Endothelial cell (in vitro differentiated cells): ENCODE measurements at regions not wholly inside any gene's neighbourhood (a gene's known extent, or its start where the extent isn't known, plus 50 kb on each side); places are given as distances from the start of the nearest gene placed in this dataset.

Experiments
- DNase-seq: peaks from one replicate; pipeline ENCODE4 v3.0.0; 2021; ENCODE audit warnings: low spot score
- H3K27ac Mint-ChIP-seq: one replicate; pipeline ENCODE4 v1.8.0; 2021; ENCODE audit warnings: mixed read lengths, inconsistent platforms; ENCODE audit not compliant: unreplicated experiment
- H3K27me3 Mint-ChIP-seq: one replicate; pipeline ENCODE4 v1.8.0; 2021; ENCODE audit warnings: mild to moderate bottlenecking, moderate library complexity, mixed read lengths, inconsistent platforms; ENCODE audit not compliant: unreplicated experiment
- H3K36me3 Mint-ChIP-seq: one replicate; pipeline ENCODE4 v1.8.0; 2021; ENCODE audit warnings: mild to moderate bottlenecking, low read depth, mixed read lengths, inconsistent platforms; ENCODE audit not compliant: unreplicated experiment
- H3K4me1 Mint-ChIP-seq: one replicate; pipeline ENCODE4 v1.8.0; 2021; ENCODE audit warnings: mild to moderate bottlenecking, mixed read lengths, inconsistent platforms; ENCODE audit not compliant: unreplicated experiment
- H3K4me3 Mint-ChIP-seq: one replicate; pipeline ENCODE4 v1.8.0; 2021; ENCODE audit warnings: mild to moderate bottlenecking, mixed read lengths, inconsistent platforms; ENCODE audit not compliant: unreplicated experiment
- H3K9me3 Mint-ChIP-seq: one replicate; pipeline ENCODE4 v1.8.0; 2021; ENCODE audit warnings: mixed read lengths, inconsistent platforms; ENCODE audit not compliant: unreplicated experiment
- CTCF ChIP-seq: fragments of 200-600 bp; sonication (generic); IDR thresholded peaks from one replicate; pipeline ENCODE4 v1.5.0; 2021; ENCODE audit warnings: antibody characterized with exemption; ENCODE audit not compliant: unreplicated experiment

DNA sequence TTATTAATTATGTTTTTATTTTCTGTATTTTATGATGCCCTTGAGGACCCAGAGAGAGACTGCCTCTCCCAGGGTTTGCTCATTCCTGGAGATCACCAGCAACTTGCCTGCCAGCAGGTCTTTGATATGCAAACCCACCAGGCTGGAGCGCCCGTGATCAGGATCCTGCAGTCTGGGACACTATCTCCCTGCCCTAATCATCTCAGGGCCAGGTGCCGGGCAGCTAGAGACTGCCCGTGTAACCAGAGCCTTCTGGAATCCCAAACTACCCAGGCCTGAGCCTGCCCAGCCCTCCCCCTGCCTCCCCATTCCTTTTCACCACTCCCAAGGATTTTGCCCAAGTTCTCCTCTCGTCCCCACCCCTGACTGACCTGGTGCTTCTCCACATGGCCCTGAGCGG, 52.2 kb upstream of the B3GAT1 start:
- Mint-ChIP-seq H3K27me3 (peaks cover 1% of the 10 kb centered on the region), H3K36me3 (no peaks in the 10 kb centered on the region), H3K9me3 (no peaks in the 10 kb centered on the region), H3K27ac (no peak overlapping the region), H3K4me3 (no peak overlapping the region), H3K4me1 (peaks cover 8% of the 10 kb centered on the region)
- no peak for TF ChIP-seq CTCF
- DNase-seq, result no peak

DNA sequence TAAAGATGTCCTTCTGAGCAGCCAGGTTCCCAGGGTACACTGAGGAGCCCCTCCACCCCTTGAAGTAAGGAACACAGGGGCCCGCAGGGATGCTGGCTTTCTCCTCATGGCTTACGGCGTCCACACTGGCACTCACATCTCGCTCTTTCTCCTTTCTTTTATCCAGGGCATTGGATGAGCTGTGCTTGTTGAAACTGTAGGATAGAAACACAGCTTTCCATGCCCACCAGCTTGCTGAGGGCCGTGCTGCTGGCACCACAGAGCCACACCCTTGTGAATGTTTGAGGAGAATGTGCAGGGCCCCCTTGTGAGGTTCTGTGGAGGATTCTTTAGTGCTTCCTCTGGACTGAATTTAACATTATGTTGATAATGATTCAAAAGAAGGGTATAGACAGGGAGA, 51.7 kb upstream of the B3GAT1 start:
- no peak overlapping the region for H3K4me3 Mint-ChIP-seq
- H3K27ac Mint-ChIP-seq, result no peak overlapping the region
- no peak for DNase-seq
- TF ChIP-seq CTCF, result no peak
- H3K9me3 Mint-ChIP-seq, result no peaks in the 10 kb centered on the region
- peaks cover 1% of the 10 kb centered on the region for H3K27me3 Mint-ChIP-seq
- H3K36me3 Mint-ChIP-seq, result no peaks in the 10 kb centered on the region
- peaks cover 8% of the 10 kb centered on the region for H3K4me1 Mint-ChIP-seq
